GM21825 (cell line): ENCODE measurements at regions not wholly inside any gene's neighbourhood (a gene's known extent, or its start where the extent isn't known, plus 50 kb on each side); places are given as distances from the start of the nearest gene placed in this dataset.

Source experiments
- ATAC-seq: cut with Tn5 transposase; IDR thresholded peaks from one replicate; pipeline ENCODE4 v1.9.1; 2021; ENCODE audit warnings: mild to moderate bottlenecking, moderate library complexity; ENCODE audit not compliant: unreplicated experiment

- no peak for ATAC-seq
These were observed 492.5 kb upstream of the TGFBR2 start for GRCh38 chr3:30113906-30114305.

DNA sequence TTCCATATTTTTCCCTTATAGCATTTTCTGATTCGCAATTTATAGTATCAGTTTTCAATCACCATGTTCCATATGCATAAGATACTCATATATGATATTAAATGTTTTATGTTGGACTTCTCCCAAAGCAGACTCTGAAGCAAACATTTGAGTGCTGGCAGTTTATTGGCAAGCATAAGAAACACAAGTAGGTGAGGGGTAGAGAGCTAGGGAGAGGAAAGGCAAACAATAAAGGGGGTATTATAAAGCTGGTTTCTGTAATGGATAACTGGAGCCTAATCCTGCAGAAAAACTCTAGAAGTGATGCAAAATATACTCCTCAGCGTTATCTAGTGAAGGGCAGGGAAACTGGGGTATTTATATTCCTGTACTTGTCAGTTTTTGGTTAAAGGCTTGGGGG, 491.5 kb upstream of the TGFBR2 start:
- ATAC-seq, result no peak

DNA sequence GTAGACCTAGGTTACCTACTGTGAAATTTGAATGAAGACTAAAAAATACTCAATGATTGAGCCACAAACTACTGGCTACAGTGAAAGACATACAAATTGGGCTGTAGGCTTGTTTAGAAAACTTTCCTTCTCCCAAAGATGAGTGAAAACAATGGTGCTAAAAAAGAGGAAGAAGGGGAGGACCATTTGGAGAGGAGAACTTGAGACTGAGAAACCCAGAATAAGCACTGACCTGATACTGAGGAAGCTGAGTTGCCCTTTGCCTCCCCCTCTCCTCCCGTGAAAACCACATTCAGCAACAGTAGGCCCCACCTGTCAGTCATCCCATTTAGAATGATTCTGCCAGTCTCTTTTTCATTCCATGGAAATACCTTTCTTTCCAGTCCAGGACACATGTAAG, 484.0 kb upstream of the TGFBR2 start:
- ATAC-seq, result no peak

- no peak for ATAC-seq
These were observed 483.2 kb upstream of the TGFBR2 start for GRCh38 chr3:30123224-30123623.

DNA sequence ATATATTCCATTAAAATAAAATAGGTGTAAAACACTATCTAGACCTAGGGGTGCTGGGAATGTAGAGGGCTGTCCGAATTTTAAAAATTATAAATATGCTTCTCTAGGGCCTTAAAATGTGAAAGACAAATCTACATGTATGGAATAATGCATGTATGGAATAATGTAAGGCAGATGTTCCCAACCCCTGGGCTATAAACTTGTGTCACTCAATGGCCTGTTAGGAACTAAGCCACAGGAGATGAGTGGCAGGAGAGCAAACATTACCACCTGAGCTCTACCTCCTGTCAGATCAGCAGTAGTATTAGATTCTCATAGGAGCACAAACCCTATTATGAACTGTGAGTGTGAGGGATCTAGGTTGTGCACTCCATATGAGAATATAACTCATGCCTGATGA, 482.6 kb upstream of the TGFBR2 start:
- ATAC-seq, result no peak

DNA sequence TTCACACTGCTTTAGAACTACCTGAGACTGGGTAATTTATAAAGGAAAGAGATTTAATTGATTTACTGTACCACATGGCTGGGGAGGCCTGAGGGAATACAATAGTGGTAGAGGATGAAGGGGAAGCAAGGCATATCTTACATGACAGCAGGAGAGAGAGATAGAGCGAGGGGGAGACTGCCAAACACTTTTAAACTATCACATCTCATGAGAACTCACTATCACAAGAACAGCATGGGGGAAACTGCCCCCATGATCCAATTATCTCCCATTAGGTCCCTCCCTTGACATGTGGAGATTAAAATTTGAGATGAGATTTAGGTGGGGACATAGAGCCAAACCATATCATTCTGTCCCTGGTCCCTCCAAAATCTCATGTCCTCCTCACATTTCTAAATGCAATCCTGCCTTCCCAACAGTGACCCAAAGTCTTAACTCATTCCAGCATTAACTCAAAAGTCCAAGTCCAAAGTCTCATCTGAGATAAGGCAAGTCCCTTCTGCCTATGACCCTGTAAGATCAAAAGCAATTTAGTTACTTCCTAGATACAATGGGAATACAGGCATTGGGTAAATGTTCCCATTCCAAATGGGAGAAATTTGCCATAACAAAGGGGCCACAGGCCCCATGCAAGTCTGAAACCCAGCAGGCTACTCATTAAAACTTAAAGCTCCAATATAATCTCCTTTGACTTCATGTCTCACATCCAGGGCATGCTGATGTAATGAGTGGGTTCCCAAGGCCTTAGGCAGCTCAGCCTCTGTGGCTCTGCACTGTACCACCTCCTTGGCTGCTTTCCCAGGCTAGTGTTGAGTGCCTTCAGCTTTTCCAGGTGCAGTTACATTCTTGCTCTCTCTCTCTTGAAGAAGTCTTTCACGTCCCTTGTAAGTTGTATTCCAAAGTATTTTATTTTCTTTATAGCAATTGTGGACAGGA, 481.7 kb upstream of the TGFBR2 start:
- no peak for ATAC-seq

DNA sequence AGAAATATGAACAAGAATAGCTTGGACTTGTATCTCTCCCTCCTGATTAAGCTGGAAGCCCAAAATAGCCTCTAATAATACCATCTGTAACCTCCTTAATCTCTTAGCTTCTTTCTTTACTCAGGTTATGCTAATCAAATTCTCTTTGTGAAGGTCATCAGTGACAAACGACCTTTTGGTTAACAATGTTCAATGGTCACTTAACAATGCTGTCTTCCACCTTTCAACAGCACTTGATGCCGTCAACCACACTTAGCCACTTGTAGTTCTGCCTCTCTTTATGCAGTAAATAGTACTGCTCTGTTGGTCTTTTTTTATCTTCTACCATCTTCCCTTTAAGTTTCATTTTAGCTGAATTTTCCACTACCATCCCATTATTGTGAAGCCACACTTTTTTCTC, 476.6 kb upstream of the TGFBR2 start:
- no peak for ATAC-seq

DNA sequence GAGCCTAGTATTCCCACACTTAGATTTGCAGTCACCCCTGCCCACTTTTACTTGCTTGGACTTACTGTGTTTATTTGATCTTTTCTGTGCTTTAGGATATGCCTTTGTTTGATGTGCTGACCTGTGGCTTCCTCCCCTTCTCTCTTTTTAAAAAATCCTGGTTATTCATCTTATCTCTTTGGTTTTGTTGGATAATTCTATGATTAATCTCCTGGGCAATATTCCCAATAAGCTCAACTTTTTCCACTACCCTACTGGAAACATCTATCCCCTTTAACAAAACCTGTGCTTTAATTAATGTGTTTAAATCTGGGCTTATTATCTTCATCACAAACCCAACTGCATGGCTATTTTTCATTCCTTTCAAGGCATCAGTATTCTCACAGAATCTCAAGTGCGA, 476.0 kb upstream of the TGFBR2 start:
- no peak for ATAC-seq

- no peak for ATAC-seq
These were observed 475.2 kb upstream of the TGFBR2 start for GRCh38 chr3:30131191-30131590.

GRCh38 chr3:30135190-30135589, 471.2 kb upstream of the TGFBR2 start:
- ATAC-seq, result no peak

- no peak for ATAC-seq
These were observed 467.1 kb upstream of the TGFBR2 start for GRCh38 chr3:30139283-30139682.

DNA sequence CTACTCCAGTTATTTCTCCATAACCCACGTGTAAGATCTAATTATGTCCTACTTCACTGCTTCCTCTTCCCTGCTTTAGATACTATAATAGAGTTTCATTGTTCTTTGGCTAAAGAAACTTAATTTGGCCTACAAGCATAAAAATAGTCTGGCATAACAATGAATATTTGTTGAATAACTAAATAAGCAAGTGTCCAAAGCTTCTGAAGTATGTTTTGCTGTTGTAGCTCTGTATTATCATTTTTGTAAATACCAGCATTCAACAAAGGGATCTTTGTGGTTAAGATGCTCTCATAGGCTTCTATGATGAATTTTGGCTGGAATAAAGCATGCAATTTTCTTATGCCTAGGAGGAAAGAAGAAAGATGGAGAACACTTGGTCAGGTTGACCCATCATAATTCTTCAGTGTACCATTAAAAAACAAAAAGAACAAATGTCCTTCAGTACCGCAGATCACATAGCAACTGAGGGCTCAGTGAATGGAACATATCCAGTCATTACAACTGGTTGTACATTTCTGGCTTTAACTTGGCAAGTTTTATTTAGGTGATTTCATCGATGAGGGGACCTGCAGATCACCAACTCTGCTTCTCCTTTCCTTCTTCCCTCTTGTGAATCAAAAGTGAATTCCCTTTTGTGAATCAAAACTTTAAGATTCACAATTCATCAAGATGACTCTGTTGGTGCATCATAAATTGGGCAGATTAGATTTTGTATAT, 465.9 kb upstream of the TGFBR2 start:
- no peak for ATAC-seq

- ATAC-seq, result no peak
These were observed 465.2 kb upstream of the TGFBR2 start for GRCh38 chr3:30141178-30141581.

- ATAC-seq, result no peak
These were observed 464.5 kb upstream of the TGFBR2 start for GRCh38 chr3:30141927-30142326.

DNA sequence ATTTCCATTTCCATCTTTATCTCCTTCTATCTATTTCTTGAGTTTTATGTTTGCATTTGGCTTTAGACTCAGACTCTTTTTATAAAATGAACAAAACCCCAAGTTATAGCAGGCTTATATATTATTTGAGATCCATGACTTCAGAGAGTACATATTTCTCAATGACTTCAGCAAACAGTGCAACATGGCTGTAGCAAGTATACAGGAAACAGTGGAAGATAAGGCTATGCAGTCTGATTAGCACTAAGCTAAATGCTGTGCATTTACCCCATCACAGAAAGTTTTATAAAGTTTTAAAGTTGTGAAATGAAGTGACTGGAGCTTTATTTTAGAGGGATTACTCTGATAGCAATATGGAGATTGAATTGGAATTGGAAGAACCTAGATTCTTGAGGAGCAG, 463.5 kb upstream of the TGFBR2 start:
- ATAC-seq, result no peak

DNA sequence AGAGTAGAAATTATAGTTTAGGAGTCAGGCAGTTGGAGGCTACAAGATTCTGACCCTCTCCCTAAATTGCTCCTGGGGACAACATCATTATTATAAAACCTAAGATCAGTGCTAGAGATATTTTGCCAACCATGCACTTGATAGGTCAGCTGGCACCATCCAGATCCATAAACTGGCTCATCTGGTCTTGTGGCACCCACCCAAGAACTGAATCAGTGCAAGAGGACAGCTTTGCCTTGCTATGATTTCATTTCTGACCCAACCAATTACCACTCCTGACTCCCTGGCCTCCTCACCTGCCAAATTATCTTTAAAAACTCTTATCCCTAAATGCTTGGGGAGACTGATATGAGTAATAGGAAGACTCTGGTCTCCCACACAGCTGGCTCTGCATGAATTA, 461.1 kb upstream of the TGFBR2 start:
- no peak for ATAC-seq

GRCh38 chr3:30146978-30147377, 459.4 kb upstream of the TGFBR2 start:
- no peak for ATAC-seq

- no peak for ATAC-seq
These were observed 451.5 kb upstream of the TGFBR2 start for GRCh38 chr3:30154853-30155252.

DNA sequence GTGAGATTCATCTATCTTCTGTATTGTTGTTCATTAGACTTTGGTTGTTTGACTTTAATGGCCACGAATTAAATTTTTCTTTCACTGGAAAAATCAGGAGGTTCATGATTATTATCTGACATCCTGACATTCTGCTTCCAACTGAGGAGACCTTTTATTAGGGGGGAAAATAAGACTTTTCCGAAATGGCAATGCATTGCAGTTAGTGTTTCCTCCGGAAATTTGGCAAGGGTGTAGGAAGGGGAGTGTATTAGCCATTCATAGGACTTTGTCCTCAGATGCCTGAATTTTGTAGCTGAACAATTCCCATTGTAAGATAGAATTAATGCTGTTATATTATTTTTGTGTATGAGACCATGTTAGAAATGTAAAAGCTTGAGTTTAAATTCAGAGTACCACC, 450.6 kb upstream of the TGFBR2 start:
- ATAC-seq, result no peak

DNA sequence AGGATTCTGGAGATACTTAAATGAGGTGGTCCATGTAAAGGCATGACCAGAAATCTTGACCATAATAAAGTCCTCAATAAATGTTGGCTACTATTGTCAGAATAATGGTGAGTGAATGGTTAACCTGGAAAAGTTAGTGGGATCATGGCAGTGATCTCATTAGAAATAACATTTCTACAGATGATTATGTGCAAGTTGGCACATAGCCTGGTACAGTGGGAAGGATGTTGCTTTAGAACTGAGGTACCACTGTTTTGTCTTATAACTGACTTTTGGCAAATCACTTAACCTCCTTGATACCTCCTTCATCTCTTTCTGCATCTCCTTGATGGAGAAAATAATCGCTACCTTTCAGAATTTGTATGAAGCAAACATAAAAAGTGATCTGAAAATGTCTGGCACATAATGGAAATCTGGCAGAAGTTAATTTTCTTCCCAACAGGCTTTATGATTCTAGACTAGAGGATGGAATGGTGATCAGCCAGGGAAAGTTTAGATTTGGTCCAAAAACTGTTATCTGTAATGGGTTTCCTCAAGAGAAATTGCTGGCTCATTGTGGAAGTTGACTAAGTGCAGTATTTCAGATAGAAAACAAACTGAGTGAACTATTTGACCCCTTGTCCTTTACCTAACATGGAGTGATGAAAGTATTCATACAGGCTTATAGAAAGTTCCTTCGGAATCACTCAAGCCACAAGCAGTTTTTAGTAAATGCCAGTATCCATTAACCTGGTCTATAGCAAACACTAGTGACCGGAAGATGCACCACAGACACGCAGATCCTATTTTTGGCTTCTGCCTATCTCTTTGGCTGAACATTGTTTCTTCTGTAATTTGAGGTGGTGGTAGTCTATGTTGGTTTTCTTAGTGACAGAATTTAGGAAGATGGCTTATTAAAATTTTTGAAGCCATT, 449.6 kb upstream of the TGFBR2 start:
- no peak for ATAC-seq

DNA sequence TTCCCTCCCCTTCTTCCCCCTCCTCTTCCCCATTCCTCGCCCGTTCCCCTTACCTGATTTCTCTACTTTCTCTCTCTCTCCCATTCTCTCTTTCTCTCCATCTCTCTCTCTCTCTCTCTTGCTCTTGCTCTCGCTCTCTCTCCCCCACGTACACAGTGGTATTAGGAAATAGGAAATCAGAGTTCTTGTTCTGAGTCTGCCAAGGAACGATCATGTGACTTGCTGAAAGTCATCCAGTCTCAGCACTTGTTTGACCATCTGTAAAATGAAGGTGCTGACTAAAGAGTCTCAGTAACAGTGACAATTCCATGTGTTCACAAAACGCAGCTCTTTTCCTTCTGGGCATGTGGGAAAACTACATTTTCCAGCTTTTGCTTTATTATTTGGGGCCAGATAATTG, 445.0 kb upstream of the TGFBR2 start:
- ATAC-seq, result no peak
